GM12878 (cell line): ENCODE measurements at regions not wholly inside any gene's neighbourhood (a gene's known extent, or its start where the extent isn't known, plus 50 kb on each side); places are given as distances from the start of the nearest gene placed in this dataset.

Source experiments
- ATAC-seq: fragments of 200-7000 bp; cut with Tn5 transposase; 3 replicates; pipeline ENCODE4 v1.9.1; 2020; ENCODE audit warnings: mild to moderate bottlenecking, moderate library complexity
- BruUV-seq: library from RNA; stranded (reverse); fragments of 400-500 nt; replicated peaks from 2 replicates; lab custom pipeline; 2021; lab: Mats Ljungman, UMichigan
- CTCF ChIA-PET: fragments of 300-600 bp; sonication (Branson Sonifier 250); formaldehyde crosslinking; extraction: SDS; loops from one replicate; lab custom pipeline; 2021; ENCODE audit warnings: inconsistent platforms; lab: Yijun Ruan, JAX
- POLR2A ChIA-PET: fragments of 350-600 bp; formaldehyde crosslinking; extraction: SDS; loops from one replicate; lab custom pipeline; 2021; ENCODE audit warnings: inconsistent platforms; lab: Charles Lee
- RAD21 ChIA-PET: fragments of 300-600 bp; sonication (Branson Sonifier 250); formaldehyde crosslinking; loops from one replicate; lab custom pipeline; 2023; ENCODE audit warnings: antibody characterized with exemption; ENCODE audit not compliant: unreplicated experiment; lab: Charles Lee
- SMC1A ChIA-PET: fragments of 300-600 bp; sonication (Branson Sonifier 250); formaldehyde crosslinking; loops from one replicate; lab custom pipeline; 2023; ENCODE audit not compliant: unreplicated experiment, uncharacterized antibody; lab: Charles Lee
- DNase-seq: peaks from one replicate; pipeline ENCODE4 v3.0.0-alpha.2; 2011; ENCODE audit warnings: low read depth, low spot score
- FAIRE-seq: peaks from 3 replicates; lab custom pipeline; 2011; peaks lifted over from hg19 to GRCh38; lab: Jason Lieb, UNC
- H2AFZ ChIP-seq: 2 replicates; pipeline ENCODE4 v1.6.0; 2011; ENCODE audit warnings: low read depth, low read length, control low read depth; ENCODE audit not compliant: control insufficient read depth
- H3K27ac ChIP-seq: 2 replicates; pipeline ENCODE4 v1.5.1; 2011; ENCODE audit warnings: control low read depth; ENCODE audit not compliant: control insufficient read depth, insufficient read depth
- H3K27me3 ChIP-seq, 2 experiments: replicated peaks in 1 of 2; 2 replicates each; pipeline versions ENCODE4 v1.6.0 to v1.6.1; 2011; ENCODE audit warnings: low read length in 1 of 2; ENCODE audit not compliant: control insufficient read depth in 2 of 2, insufficient read depth in 2 of 2
- H3K36me3 ChIP-seq, 2 experiments: 2 replicates each; pipeline ENCODE4 v1.5.1; 2011; ENCODE audit warnings: low read length in 1 of 2; ENCODE audit not compliant: control insufficient read depth in 2 of 2, insufficient read depth in 2 of 2
- H3K4me1 ChIP-seq: 2 replicates; pipeline ENCODE4 v1.6.1; 2011; ENCODE audit warnings: mild to moderate bottlenecking, low read length, moderate library complexity, mixed read lengths; ENCODE audit not compliant: control insufficient read depth, insufficient read depth
- H3K4me2 ChIP-seq: 2 replicates; pipeline ENCODE4 v1.6.0; 2011; ENCODE audit warnings: control low read depth; ENCODE audit not compliant: control insufficient read depth, insufficient read depth
- H3K4me3 ChIP-seq: fragments of 200-600 bp; sonication (generic); 2 replicates; pipeline ENCODE4 v1.5.1; 2016
- H3K79me2 ChIP-seq: 2 replicates; pipeline ENCODE4 v1.6.0; 2011; ENCODE audit warnings: low read length; ENCODE audit not compliant: control insufficient read depth, insufficient read depth
- H3K9ac ChIP-seq: 2 replicates; pipeline ENCODE4 v1.8.0; 2011; ENCODE audit warnings: low read length, control low read depth, mixed read lengths; ENCODE audit not compliant: control insufficient read depth, insufficient read depth
- H3K9me3 ChIP-seq: replicated peaks from 3 replicates; pipeline ENCODE4 v1.5.1; 2011; ENCODE audit warnings: mild to moderate bottlenecking, low read length; ENCODE audit not compliant: control insufficient read depth, insufficient read depth
- H4K20me1 ChIP-seq: 2 replicates; pipeline ENCODE4 v1.6.0; 2011; ENCODE audit not compliant: control insufficient read depth, insufficient read depth
- BMI1 ChIP-seq: fragments of 450-650 bp; IDR thresholded peaks from 2 replicates; pipeline ENCODE4 v1.6.1; 2016; ENCODE audit warnings: mild to moderate bottlenecking, moderate library complexity, borderline replicate concordance
- CBX5 ChIP-seq: sonication (generic); IDR thresholded peaks from 2 replicates; pipeline ENCODE4 v1.6.1; 2016; ENCODE audit warnings: low read depth, moderate library complexity, mild to moderate bottlenecking, inconsistent platforms
- EP300 ChIP-seq, 2 experiments: fragments of 150-350 bp in 1 of 2; IDR thresholded peaks; 2 replicates each; pipeline ENCODE4 v1.6.1; 2011 to 2012; ENCODE audit warnings: low read depth in 2 of 2, low read length in 2 of 2, borderline replicate concordance in 1 of 2, improper control_type of control experiment in 1 of 2, inconsistent platforms in 1 of 2; ENCODE audit not compliant: control insufficient read depth in 1 of 2
- ESRRA ChIP-seq: IDR thresholded peaks from 2 replicates; pipeline ENCODE4 v1.6.1; 2012; ENCODE audit warnings: mild to moderate bottlenecking, low read length, improper control_type of control experiment
- NFIC ChIP-seq: IDR thresholded peaks from 2 replicates; pipeline ENCODE4 v1.6.1; 2012; ENCODE audit warnings: low read depth, mild to moderate bottlenecking, inconsistent platforms, low read length, moderate library complexity
- NRF1 ChIP-seq: conservative IDR thresholded peaks from 2 replicates; pipeline ENCODE4 v1.6.1; 2011; ENCODE audit warnings: mild to moderate bottlenecking, low read depth, low read length, improper control_type of control experiment
- POLR2AphosphoS5 ChIP-seq: IDR thresholded peaks from 2 replicates; pipeline ENCODE4 v1.6.1; 2011; ENCODE audit warnings: mild to moderate bottlenecking, low read length, inconsistent platforms
- RCOR1 ChIP-seq: conservative IDR thresholded peaks from 2 replicates; pipeline ENCODE4 v1.6.1; 2012; ENCODE audit warnings: low read depth, low read length, improper control_type of control experiment
- SP1 ChIP-seq: IDR thresholded peaks from one replicate; pipeline ENCODE4 v1.6.1; 2011; ENCODE audit warnings: low read depth, low read length
- TBL1XR1 ChIP-seq: IDR thresholded peaks from 2 replicates; pipeline ENCODE4 v1.6.1; 2012; ENCODE audit warnings: low read depth, low read length, improper control_type of control experiment
- USF1 ChIP-seq: IDR thresholded peaks from 2 replicates; pipeline ENCODE4 v1.6.1; 2011; ENCODE audit warnings: borderline replicate concordance, low read depth, mild to moderate bottlenecking, moderate library complexity, mixed read lengths, low read length; ENCODE audit not compliant: insufficient read depth; ENCODE audit errors: extremely low read length
- WGBS: methylation state at CpG from one replicate; pipeline ENCODE4 v1.1.6; 2016; ENCODE audit warnings: low lambda C conversion rate; ENCODE audit not compliant: insufficient replicate concordance, insufficient coverage; ENCODE audit errors: missing lambda C conversion rate; 5-methylcytosine and 5-hydroxymethylcytosine counted together
- in situ Hi-C: fragments of 300-500 bp; cut with MboI; formaldehyde crosslinking; loops from 9 replicates; pipeline ENCODE4 v1.14.3; 2018; ENCODE audit warnings: mixed read lengths
- intact Hi-C: fragments of 100-400 bp; cut with micrococcal nuclease; formaldehyde crosslinking; loops from one replicate; pipeline ENCODE4 v1.14.2; 2022; ENCODE audit not compliant: unreplicated experiment
- TF ChIP-seq, protein P1 (sequence below): IDR thresholded peaks from 2 replicates; pipeline ENCODE4 v1.6.1; 2012; ENCODE audit warnings: mild to moderate bottlenecking, low read depth, low read length

GRCh38 chr10:118865998-118866693 lies 111.4 kb upstream of the CACUL1 start (continued):
- TF ChIP-seq, protein P1, sequence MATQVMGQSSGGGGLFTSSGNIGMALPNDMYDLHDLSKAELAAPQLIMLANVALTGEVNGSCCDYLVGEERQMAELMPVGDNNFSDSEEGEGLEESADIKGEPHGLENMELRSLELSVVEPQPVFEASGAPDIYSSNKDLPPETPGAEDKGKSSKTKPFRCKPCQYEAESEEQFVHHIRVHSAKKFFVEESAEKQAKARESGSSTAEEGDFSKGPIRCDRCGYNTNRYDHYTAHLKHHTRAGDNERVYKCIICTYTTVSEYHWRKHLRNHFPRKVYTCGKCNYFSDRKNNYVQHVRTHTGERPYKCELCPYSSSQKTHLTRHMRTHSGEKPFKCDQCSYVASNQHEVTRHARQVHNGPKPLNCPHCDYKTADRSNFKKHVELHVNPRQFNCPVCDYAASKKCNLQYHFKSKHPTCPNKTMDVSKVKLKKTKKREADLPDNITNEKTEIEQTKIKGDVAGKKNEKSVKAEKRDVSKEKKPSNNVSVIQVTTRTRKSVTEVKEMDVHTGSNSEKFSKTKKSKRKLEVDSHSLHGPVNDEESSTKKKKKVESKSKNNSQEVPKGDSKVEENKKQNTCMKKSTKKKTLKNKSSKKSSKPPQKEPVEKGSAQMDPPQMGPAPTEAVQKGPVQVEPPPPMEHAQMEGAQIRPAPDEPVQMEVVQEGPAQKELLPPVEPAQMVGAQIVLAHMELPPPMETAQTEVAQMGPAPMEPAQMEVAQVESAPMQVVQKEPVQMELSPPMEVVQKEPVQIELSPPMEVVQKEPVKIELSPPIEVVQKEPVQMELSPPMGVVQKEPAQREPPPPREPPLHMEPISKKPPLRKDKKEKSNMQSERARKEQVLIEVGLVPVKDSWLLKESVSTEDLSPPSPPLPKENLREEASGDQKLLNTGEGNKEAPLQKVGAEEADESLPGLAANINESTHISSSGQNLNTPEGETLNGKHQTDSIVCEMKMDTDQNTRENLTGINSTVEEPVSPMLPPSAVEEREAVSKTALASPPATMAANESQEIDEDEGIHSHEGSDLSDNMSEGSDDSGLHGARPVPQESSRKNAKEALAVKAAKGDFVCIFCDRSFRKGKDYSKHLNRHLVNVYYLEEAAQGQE = no peak

GRCh38 chr10:118867768-118868167 lies 113.0 kb upstream of the CACUL1 start:
- no peaks in the 10 kb centered on the region for H4K20me1 ChIP-seq
- WGBS = 39% methylated on average over 3 of the region's 3 CpGs
- no peak overlapping the region for H3K4me2 ChIP-seq
- no TSS peak for BruUV-seq
- ChIA-PET RAD21 (no interaction called here), POLR2A (no interaction called here), CTCF (interaction anchor here (1.0 kb wide), 1 partner anchor 9 kb away, joined by 3 read pairs; no protein-coding TSS in a partner anchor)
- no peaks in the 10 kb centered on the region for H3K27me3 ChIP-seq
- H3K4me3 ChIP-seq = no peak overlapping the region
- in situ Hi-C loops (no loop called here), intact Hi-C loops (no loop called here)
- no peaks in the 10 kb centered on the region for H3K9me3 ChIP-seq
- no peak for ATAC-seq
- TF ChIP-seq RCOR1 (no peak), CBX5 (no peak), NRF1 (no peak), EP300 (IDR thresholded peaks at IDR 0.05; ENCODE audit: borderline replicate concordance in 1 of 2, control insufficient read depth in 1 of 2, low read depth in 2 of 2, low read length in 2 of 2) (no peak), USF1 (no peak), POLR2AphosphoS5 (no peak), TBL1XR1 (no peak), BMI1 (no peak), SP1 (no peak), ESRRA (no peak), NFIC (no peak)
- TF ChIP-seq, all 136 proteins: peak for 0
- no peak overlapping the region for H2AFZ ChIP-seq
- SMC1A ChIA-PET = no interaction called here
- no peak overlapping the region for H3K27ac ChIP-seq
- no peaks in the 10 kb centered on the region for H3K4me1 ChIP-seq
- DNase-seq (no peak), FAIRE-seq (no peak)
- no peaks in the 10 kb centered on the region for H3K79me2 ChIP-seq
- H3K9ac ChIP-seq = no peak overlapping the region
- H3K36me3 ChIP-seq = no peaks in the 10 kb centered on the region
